Retinal pigment epithelial cell (primary cell): ENCODE measurements at regions not wholly inside any gene's neighbourhood (a gene's known extent, or its start where the extent isn't known, plus 50 kb on each side); places are given as distances from the start of the nearest gene placed in this dataset.
"Not testable (repeated sequence)": the region's sequence is repeated elsewhere in the genome, so short reads cannot be mapped to it uniquely, and the experiment has no call there.

Experiments
- DNase-seq: peaks from one replicate; pipeline ENCODE4 v3.0.0-alpha.2; 2010; ENCODE audit warnings: low read depth
- H3K4me3 ChIP-seq: 2 replicates; pipeline ENCODE4 v1.5.1; 2011; ENCODE audit warnings: mild to moderate bottlenecking, low read length, control low read depth, moderate library complexity
- TF ChIP-seq, protein P1 (sequence below): conservative IDR thresholded peaks from 2 replicates; pipeline ENCODE4 v1.5.1; 2011; ENCODE audit warnings: low read depth, low read length, control low read depth, inconsistent platforms

DNA sequence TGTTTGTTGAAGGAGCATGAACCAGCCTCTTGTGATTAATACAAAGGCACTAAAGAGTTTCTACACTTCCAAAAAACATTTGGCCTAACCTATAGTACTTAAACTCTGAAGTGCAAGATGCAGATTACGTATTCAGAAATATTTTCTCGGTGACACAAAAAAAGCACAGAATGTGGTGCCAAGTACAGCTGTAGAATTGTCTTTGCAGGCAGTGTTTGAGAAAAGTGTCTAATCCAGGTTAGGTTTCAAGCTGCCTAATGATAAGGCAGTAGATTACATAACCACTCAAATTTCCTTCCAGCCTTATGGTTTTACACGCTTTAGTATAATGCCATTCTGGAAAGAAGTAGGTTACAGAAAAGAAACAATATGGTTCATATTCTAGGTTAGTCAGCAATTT lies 205.2 kb downstream of the KLHL28 start:
- TF ChIP-seq, protein P1, sequence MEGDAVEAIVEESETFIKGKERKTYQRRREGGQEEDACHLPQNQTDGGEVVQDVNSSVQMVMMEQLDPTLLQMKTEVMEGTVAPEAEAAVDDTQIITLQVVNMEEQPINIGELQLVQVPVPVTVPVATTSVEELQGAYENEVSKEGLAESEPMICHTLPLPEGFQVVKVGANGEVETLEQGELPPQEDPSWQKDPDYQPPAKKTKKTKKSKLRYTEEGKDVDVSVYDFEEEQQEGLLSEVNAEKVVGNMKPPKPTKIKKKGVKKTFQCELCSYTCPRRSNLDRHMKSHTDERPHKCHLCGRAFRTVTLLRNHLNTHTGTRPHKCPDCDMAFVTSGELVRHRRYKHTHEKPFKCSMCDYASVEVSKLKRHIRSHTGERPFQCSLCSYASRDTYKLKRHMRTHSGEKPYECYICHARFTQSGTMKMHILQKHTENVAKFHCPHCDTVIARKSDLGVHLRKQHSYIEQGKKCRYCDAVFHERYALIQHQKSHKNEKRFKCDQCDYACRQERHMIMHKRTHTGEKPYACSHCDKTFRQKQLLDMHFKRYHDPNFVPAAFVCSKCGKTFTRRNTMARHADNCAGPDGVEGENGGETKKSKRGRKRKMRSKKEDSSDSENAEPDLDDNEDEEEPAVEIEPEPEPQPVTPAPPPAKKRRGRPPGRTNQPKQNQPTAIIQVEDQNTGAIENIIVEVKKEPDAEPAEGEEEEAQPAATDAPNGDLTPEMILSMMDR = no peak
- no peak overlapping the region for H3K4me3 ChIP-seq
- peak; percentile 11 for DNase-seq

DNA sequence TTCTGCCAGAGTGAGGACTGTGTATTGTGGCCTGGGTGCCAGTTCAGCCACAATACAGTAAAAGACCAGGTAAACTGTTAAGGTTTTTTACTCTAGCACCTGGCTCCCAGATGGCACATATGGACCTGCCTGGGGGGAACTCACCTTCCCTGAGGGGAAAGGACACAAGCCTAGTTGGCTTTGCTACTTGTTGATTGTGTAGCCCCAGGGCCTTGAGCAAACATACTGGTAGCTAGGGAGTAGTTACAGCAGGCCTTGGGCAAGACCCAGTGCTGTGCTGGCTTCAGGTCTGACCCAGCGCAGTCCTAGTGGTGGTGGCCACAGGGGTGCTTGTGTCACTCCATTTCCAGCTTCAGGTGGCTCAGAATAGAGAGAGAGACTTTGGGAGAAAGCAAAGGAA lies 216.4 kb downstream of the KLHL28 start:
- DNase-seq = no peak
- H3K4me3 ChIP-seq = no peak overlapping the region
- TF ChIP-seq, protein P1 = no peak

DNA sequence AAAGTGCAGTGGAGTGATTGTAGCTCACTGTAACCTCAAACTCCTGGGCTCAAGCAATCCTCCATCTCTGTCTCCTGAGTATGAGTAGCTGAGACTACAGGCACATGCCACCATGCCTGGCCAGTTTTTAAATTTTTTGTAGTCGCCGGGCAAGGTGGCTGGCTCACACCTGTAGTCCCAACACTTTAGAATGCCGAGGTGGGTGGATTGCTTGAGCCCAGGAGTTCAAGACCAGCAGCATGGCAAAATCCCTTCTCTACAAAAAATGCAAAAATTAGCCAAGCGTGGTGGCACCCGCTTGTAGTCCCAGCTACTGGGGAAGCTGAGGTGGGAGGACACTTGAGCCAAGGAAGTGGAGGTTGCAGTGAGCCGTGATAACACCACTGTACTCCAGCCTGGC lies 219.5 kb downstream of the KLHL28 start:
- no peak for DNase-seq
- H3K4me3 ChIP-seq = no peak overlapping the region
- TF ChIP-seq, protein P1 = no peak

DNA sequence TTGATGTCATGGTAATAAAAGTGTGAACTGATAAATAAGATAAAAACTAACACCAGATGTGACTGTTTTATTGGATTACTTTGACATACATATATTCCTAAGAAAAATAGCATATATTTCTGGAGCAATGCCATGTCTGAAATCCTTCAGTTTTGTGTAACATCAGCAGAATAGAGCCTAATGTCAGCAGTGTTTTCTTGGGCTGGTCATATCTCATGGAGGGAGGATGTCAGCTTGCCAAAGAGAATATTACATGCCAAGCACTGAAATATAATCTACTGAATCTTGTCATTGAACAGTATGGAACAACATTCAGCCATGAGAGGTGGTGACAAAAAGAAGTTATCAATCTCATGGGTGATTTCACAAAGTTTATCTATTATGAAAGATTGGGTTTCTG lies 220.3 kb downstream of the KLHL28 start:
- DNase-seq = no peak
- H3K4me3 ChIP-seq = no peak overlapping the region
- TF ChIP-seq, protein P1 = no peak

DNA sequence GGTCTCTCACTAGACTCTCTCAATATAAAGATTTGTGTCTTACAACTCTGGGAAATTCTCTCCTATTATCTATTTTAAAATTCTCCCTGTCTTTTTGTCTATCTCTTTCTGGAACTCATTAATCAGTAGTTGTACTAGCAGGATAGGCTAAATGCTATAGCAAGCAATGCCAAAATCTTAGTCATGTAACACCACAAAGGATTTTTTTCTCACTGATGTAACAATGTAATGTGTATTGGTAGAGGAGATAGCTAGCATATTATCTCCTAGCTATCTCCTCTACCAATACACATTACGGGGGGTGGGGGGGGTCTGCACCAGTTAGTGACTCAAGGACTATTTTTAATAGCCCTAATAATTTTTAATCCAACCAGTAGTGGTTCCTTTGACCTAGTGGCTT lies 225.4 kb downstream of the KLHL28 start:
- no peak for DNase-seq
- no peak overlapping the region for H3K4me3 ChIP-seq
- TF ChIP-seq, protein P1 = no peak

DNA sequence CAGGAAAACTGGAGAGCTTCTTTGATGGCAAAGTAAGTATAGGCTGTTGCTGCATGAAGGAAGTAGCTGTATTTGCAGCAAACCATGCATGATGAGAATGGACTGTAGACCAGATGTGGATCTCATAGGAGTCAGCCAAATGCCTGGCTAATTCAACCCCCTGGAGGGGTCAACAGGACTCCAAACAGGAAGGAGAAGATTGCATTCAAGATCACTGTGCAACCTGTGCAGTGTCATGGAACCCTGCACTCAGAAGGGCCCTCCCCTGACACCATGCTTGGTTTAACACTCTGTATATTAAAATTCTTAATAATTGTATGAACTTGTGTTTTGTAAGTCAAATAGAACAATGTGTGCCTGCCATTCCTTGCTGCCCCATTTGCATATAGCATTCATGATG lies 225.1 kb upstream of the FSCB start:
- TF ChIP-seq, protein P1 = no peak
- no peak overlapping the region for H3K4me3 ChIP-seq
- no peak for DNase-seq

DNA sequence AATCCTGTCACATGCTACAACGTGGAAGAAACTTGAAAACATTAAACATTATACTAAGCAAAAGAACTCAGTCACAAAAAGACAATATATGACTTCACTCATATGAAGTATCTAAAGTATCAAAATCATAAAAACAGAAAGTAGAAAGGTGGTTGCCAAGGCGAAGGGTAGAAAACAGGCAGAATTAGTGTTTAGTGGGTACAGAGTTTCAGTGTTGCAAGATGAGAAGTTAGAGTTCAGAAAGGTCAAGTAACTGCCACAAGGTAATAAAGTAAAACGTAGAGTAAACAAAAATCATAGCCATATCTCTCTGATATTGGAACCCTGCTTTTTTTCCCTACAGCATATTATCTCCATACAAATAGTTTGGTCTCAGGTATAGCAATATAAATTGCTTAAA lies 223.8 kb upstream of the FSCB start:
- H3K4me3 ChIP-seq = no peak overlapping the region
- no peak for DNase-seq
- TF ChIP-seq, protein P1 = no peak

DNA sequence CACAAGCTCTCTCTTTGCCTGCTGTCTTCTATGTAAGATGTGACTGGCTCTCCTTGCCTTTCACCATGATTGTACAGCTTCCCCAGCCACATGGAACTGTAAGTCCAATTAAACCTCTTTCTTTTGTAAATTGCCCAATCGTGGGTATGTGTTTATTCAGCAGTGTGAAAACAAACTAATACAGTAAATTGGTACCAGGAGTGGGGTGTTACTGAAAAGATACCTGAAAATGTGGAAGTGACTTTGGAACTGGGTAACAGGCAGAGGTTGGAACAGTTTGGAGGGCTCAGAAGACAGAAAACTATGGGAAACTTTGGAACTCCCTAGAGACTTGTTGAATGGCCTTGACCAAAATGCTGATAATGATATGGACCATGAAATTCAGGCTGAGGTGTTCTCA lies 214.3 kb upstream of the FSCB start:
- not testable (repeated sequence) for DNase-seq, H3K4me3 ChIP-seq
